ENCODE measurements at regions not wholly inside any gene's neighbourhood (a gene's known extent, or its start where the extent isn't known, plus 50 kb on each side); places are given as distances from the start of the nearest gene placed in this dataset.

GRCh38 chr9:81532251-81532650 is 157.1 kb downstream of the TLE1 start:
- no peak for DNase-seq (ENCODE audit: low spot score)
- intact Hi-C loops (cut with DNase I): no loop called here

- DNase-seq (ENCODE audit: low spot score): no peak
- intact Hi-C loops (cut with DNase I): no loop called here
These were observed 157.8 kb downstream of the TLE1 start for GRCh38 chr9:81531511-81531910.

GRCh38 chr9:81530846-81531245 is 158.5 kb downstream of the TLE1 start:
- DNase-seq (ENCODE audit: low spot score): no peak
- intact Hi-C loops (cut with DNase I): no loop called here

GRCh38 chr9:81530310-81530810 is 159.0 kb downstream of the TLE1 start:
- DNase-seq (ENCODE audit: low spot score): no peak
- intact Hi-C loops (cut with DNase I): no loop called here

GRCh38 chr9:81529556-81530193 is 159.7 kb downstream of the TLE1 start:
- DNase-seq (ENCODE audit: low spot score): no peak
- intact Hi-C loops (cut with DNase I): loop anchor here (5.0 to 10.0 kb wide), 2 partner anchors 73 to 1075 kb away; no protein-coding TSS in a partner anchor

DNA sequence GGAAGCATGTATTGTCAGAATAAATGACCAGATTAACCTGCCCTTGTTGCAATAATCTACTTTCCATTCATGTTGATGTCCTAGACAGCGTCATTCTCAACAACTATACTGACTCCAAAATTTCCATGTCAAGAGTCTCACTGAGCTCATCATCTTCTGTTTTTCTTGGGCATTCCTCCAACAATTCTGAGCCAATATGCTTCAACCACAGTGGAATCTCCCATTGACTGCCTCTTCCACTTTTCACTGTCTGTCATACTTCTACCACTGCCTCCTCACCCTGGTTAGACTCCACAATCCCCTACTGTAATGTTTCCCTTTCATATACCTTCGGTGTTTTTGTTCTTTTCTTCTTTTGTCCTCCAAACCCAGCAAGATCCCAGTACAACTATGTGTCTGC is 162.8 kb downstream of the TLE1 start:
- no peak for DNase-seq (ENCODE audit: low spot score)
- intact Hi-C loops (cut with DNase I): loop anchor here (5.0 to 10.0 kb wide), 2 partner anchors 76 to 1078 kb away; no protein-coding TSS in a partner anchor

- DNase-seq (ENCODE audit: low spot score): no peak
- intact Hi-C loops (cut with DNase I): loop anchor here (2.0 to 10.0 kb wide), 3 partner anchors 164 to 1082 kb away; no protein-coding TSS in a partner anchor
These were observed 166.4 kb downstream of the TLE1 start for GRCh38 chr9:81522716-81523551.

DNA sequence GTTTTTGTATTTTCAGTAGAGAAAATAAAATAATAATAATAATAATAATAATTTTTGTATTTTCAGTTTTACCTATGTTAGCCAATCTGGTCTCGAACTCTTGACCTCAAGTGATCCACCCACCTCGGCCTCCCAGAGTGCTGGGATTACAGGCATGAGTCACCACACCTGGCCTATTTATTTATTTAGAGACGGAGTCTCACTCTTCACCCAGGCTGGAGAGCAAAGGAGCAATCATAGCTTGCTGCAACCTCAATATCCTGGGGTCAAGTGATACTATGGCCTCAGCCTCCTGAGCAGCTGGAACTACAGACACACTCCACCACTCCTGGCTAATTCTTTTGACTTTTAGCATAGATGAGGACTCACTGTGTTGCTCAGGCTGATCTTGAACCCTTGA is 167.5 kb downstream of the TLE1 start:
- intact Hi-C loops (cut with DNase I): loop anchor here (2.0 to 10.0 kb wide), 3 partner anchors 165 to 1083 kb away; no protein-coding TSS in a partner anchor
- no peak for DNase-seq (ENCODE audit: low spot score)

- intact Hi-C loops (cut with DNase I): loop anchor here (5.0 to 10.0 kb wide), 2 partner anchors 327 to 1085 kb away; no protein-coding TSS in a partner anchor
- DNase-seq (ENCODE audit: low spot score): no peak
These were observed 169.4 kb downstream of the TLE1 start for GRCh38 chr9:81519816-81520495.

DNA sequence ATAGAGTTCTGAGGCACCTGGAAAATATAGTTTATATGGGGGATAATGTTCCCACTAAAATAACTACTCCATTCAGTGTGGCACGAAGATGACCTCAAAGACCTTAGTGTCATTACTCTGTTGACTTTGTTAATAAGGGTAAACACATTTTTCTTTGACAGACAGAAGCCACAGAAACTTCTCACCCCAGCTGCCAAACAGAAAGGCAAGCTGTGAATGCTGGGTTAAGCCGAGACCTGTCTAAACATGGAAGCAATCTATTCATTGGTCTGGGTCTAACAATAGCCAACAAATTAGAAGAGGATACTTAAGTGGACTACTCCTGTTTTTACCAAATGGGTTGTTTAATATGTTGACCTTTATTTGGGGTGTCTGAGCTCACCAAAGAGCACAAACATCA is 171.4 kb downstream of the TLE1 start:
- intact Hi-C loops (cut with DNase I): no loop called here

DNA sequence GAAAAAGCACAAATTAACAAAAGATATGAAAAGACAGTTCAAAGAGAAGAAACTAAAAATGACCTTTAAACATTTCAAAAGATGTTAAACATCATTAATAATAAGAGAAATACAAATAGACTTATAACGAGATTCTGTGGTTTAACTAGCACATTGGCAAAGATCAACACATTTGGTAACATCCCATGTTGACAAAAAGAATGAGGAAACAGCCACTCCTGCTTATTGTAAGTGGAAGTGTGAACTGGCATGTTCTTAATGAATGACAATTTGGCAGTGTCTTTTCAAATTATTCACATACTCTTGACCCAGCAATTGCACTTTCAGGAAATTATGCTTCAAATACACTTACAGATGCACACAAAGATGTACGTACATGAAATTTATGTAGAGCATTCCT is 176.3 kb downstream of the TLE1 start:
- intact Hi-C loops (cut with DNase I): no loop called here
- no peak for DNase-seq (ENCODE audit: low spot score)

More for the DNA sequence above, 171.4 kb downstream of the TLE1 start:
- DNase-seq (ENCODE audit: low spot score): no peak

GRCh38 chr9:81512641-81513040 is 176.7 kb downstream of the TLE1 start:
- DNase-seq (ENCODE audit: low spot score): no peak
- intact Hi-C loops (cut with DNase I): no loop called here

DNA sequence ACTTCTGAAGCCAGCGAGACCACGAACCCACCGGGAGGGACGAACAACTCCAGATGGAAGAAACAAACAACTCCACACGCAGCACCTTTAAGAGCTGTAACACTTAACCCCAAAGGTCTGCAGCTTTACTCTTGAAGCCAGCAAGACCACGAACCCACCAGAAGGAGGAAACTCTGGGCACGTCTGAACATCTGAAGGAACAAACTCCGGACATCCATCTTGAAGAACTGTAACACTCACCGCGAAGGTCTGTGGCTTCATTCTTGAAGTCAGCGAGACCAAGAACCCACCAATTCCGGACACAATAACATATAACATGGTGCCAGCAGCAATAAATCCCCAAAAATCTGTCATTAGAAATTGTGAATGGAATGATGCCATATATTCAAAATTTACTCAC is 180.9 kb downstream of the TLE1 start:
- no peak for DNase-seq (ENCODE audit: low spot score)
- intact Hi-C loops (cut with DNase I): loop anchor here (10.0 kb wide), 1 partner anchor 204 kb away; no protein-coding TSS in a partner anchor

GRCh38 chr9:81506941-81507864 is 182.1 kb downstream of the TLE1 start:
- no peak for DNase-seq (ENCODE audit: low spot score)
- intact Hi-C loops (cut with DNase I): loop anchor here (10.0 kb wide), 1 partner anchor 202 kb away; no protein-coding TSS in a partner anchor

DNA sequence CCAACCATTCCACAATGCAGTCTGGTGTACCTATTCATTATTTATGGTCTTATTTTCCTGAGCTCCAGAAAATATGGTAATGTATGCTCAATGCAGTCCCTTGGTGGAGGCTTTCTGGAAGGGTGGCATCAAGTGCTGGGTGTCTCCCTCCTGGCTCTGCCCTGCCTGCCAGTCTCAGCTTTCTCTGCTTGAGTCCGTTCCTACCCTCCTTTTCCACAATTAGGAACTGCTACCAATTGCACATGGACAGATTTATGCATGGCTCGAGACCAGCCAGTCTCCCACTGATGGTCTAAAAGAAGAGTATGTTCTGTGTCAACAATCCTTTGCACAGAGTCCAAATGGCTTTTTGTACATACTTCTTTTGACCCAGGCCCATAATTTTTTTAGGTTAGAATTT is 189.8 kb downstream of the TLE1 start:
- intact Hi-C loops (cut with DNase I): no loop called here
- no peak for DNase-seq (ENCODE audit: low spot score)

DNA sequence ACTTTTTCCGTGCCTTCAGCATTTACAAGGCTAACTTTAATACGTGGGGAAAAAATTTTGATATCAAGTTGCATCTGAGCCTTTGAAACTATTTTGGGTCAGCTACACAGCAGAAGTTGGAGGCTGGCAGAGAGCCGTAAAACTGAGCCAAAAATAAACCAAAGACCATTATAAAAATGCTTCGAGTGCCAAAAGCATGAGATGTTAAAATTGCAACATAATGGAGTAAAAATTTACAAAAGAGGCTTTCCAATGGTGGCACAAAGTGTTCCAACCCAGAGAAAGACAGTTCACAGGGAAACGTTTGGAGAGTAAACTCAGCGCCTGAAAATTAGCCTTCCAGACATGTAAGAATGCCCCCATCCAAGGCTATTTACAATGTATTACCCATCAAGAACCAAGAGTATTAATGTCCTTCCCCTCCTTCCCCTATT is 190.3 kb downstream of the TLE1 start:
- no peak for DNase-seq (ENCODE audit: low spot score)
- intact Hi-C loops (cut with DNase I): no loop called here

- intact Hi-C loops (cut with DNase I): no loop called here
- no peak for DNase-seq (ENCODE audit: low spot score)
These were observed 190.8 kb downstream of the TLE1 start for GRCh38 chr9:81498576-81498975.

GRCh38 chr9:81497091-81497490 is 192.3 kb downstream of the TLE1 start:
- no peak for DNase-seq (ENCODE audit: low spot score)
- intact Hi-C loops (cut with DNase I): no loop called here

Data from cardiac septum (tissue), 1 donor.